ENCODE measurements at regions not wholly inside any gene's neighbourhood (a gene's known extent, or its start where the extent isn't known, plus 50 kb on each side); places are given as distances from the start of the nearest gene placed in this dataset.

DNA sequence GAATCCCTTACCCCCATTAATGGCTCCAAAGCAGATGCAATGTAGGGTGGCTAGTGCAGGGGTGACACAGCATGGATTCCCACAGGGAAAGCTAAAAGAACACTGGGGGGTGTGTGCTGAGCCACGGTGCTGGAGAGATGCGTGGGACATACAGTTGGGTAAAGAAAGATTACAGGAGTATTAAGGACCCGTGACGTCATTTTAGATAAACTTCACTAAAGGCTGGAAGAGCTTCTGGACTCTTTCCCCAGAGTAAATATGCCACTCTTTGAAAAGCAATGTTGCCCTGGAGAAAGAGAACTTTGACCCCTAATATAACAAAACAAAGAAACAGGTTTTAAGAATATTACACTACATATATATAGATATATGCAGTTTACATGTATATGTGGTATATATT lies 481.5 kb upstream of the VSTM2A start:
- no peak for TF ChIP-seq EZH2phosphoT487 (IDR thresholded peaks at IDR 0.05; ENCODE audit: borderline replicate concordance, low read length)
- TF ChIP-seq, protein P1, sequence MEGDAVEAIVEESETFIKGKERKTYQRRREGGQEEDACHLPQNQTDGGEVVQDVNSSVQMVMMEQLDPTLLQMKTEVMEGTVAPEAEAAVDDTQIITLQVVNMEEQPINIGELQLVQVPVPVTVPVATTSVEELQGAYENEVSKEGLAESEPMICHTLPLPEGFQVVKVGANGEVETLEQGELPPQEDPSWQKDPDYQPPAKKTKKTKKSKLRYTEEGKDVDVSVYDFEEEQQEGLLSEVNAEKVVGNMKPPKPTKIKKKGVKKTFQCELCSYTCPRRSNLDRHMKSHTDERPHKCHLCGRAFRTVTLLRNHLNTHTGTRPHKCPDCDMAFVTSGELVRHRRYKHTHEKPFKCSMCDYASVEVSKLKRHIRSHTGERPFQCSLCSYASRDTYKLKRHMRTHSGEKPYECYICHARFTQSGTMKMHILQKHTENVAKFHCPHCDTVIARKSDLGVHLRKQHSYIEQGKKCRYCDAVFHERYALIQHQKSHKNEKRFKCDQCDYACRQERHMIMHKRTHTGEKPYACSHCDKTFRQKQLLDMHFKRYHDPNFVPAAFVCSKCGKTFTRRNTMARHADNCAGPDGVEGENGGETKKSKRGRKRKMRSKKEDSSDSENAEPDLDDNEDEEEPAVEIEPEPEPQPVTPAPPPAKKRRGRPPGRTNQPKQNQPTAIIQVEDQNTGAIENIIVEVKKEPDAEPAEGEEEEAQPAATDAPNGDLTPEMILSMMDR (IDR thresholded peaks at IDR 0.05; ENCODE audit: low read depth, low read length, poor library complexity, severe bottlenecking): no peak
- H3K79me2 ChIP-seq (ENCODE audit: control insufficient read depth, low read length): no peaks in the 10 kb centered on the region
- no peak overlapping the region for H3K4me2 ChIP-seq (ENCODE audit: low read length)

DNA sequence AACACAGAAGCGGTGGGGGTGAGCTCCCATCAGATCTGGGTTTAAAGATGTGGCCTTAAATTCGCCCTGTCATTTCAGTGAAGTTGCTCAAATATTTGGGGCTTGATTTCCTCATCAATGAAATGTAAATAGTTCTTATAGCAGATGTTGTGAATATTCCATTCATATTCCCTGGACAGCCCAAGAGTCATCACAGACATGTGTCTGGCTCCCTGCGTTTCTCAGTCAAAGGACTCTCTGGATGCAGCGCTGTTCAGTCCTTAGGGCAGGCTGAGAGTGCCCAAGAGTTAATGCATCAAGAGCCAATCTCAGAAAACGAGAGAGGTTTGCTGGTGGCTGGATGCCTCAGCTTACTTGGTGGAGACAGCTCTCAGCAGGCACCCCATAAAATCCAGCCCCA lies 475.5 kb upstream of the VSTM2A start:
- no peak overlapping the region for H3K4me2 ChIP-seq (ENCODE audit: low read length)
- no peaks in the 10 kb centered on the region for H4K20me1 ChIP-seq (ENCODE audit: control insufficient read depth, insufficient read depth, low read depth, low read length)
- H3K9me3 ChIP-seq (ENCODE audit: control insufficient read depth, insufficient read depth, low read length): no peaks in the 10 kb centered on the region; the same call in 1 of the 2 replicates
- TF ChIP-seq, protein P1 (IDR thresholded peaks at IDR 0.05; ENCODE audit: low read depth, low read length, poor library complexity, severe bottlenecking): no peak
- no peak for TF ChIP-seq EZH2phosphoT487 (IDR thresholded peaks at IDR 0.05; ENCODE audit: borderline replicate concordance, low read length)
- no peak overlapping the region for H3K4me3 ChIP-seq (ENCODE audit: low read length)
- H3F3A ChIP-seq (ENCODE audit: control insufficient read depth, insufficient read depth): no peaks in the 10 kb centered on the region
- no peaks in the 10 kb centered on the region for H3K79me2 ChIP-seq (ENCODE audit: control insufficient read depth, low read length)
- H3K9me2 ChIP-seq (replicated peaks; ENCODE audit: control insufficient read depth, low read length): no peaks in the 10 kb centered on the region
- H3K36me3 ChIP-seq (ENCODE audit: control insufficient read depth, low read length): no peaks in the 10 kb centered on the region
- no peaks in the 10 kb centered on the region for H3K27me3 ChIP-seq (ENCODE audit: control insufficient read depth, low read length)
- H3K27ac ChIP-seq (ENCODE audit: low read depth, low read length): no peak overlapping the region
- H3K4me1 ChIP-seq (ENCODE audit: control insufficient read depth, low read length): no peaks in the 10 kb centered on the region

More for the DNA sequence above, 481.5 kb upstream of the VSTM2A start:
- no peaks in the 10 kb centered on the region for H3K36me3 ChIP-seq (ENCODE audit: control insufficient read depth, low read length)
- H3K9me2 ChIP-seq (replicated peaks; ENCODE audit: control insufficient read depth, low read length): no peaks in the 10 kb centered on the region
- no peak overlapping the region for H3K27ac ChIP-seq (ENCODE audit: low read depth, low read length)
- no peaks in the 10 kb centered on the region; the same call in 1 of the 2 replicates for H3K9me3 ChIP-seq (ENCODE audit: control insufficient read depth, insufficient read depth, low read length)
- no peaks in the 10 kb centered on the region for H4K20me1 ChIP-seq (ENCODE audit: control insufficient read depth, insufficient read depth, low read depth, low read length)
- no peak overlapping the region for H3K4me3 ChIP-seq (ENCODE audit: low read length)
- H3F3A ChIP-seq (ENCODE audit: control insufficient read depth, insufficient read depth): no peaks in the 10 kb centered on the region
- no peaks in the 10 kb centered on the region for H3K27me3 ChIP-seq (ENCODE audit: control insufficient read depth, low read length)
- no peaks in the 10 kb centered on the region for H3K4me1 ChIP-seq (ENCODE audit: control insufficient read depth, low read length)

DNA sequence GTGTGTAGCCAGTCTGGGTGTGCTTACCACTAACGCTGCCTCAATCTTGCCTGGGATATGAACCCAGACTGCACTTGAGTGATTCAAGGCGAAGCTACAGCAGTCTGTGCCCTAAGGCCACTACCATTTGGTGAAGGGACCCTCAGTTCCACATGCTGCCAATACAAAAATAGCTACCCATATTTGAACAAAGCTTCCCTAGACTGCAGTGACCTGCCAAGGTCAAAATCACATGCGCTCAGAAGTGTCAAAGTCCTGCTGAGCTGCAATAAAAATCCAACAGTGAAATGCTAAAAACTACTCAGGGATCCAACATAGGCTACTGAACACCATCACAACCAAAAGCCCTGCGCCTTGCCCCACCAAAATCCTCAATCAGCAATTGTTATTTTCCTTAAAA lies 472.3 kb upstream of the VSTM2A start:
- H3K9me2 ChIP-seq (replicated peaks; ENCODE audit: control insufficient read depth, low read length): no peaks in the 10 kb centered on the region
- no peaks in the 10 kb centered on the region for H3F3A ChIP-seq (ENCODE audit: control insufficient read depth, insufficient read depth)
- H3K27me3 ChIP-seq (ENCODE audit: control insufficient read depth, low read length): no peaks in the 10 kb centered on the region
- no peak overlapping the region for H3K4me2 ChIP-seq (ENCODE audit: low read length)
- H4K20me1 ChIP-seq (ENCODE audit: control insufficient read depth, insufficient read depth, low read depth, low read length): no peaks in the 10 kb centered on the region
- no peaks in the 10 kb centered on the region for H3K36me3 ChIP-seq (ENCODE audit: control insufficient read depth, low read length)
- TF ChIP-seq, protein P1 (IDR thresholded peaks at IDR 0.05; ENCODE audit: low read depth, low read length, poor library complexity, severe bottlenecking): no peak
- TF ChIP-seq EZH2phosphoT487 (IDR thresholded peaks at IDR 0.05; ENCODE audit: borderline replicate concordance, low read length): no peak
- no peak overlapping the region for H3K27ac ChIP-seq (ENCODE audit: low read depth, low read length)
- no peak overlapping the region for H3K4me3 ChIP-seq (ENCODE audit: low read length)
- H3K79me2 ChIP-seq (ENCODE audit: control insufficient read depth, low read length): no peaks in the 10 kb centered on the region
- no peaks in the 10 kb centered on the region for H3K4me1 ChIP-seq (ENCODE audit: control insufficient read depth, low read length)
- H3K9me3 ChIP-seq (ENCODE audit: control insufficient read depth, insufficient read depth, low read length): no peaks in the 10 kb centered on the region; the same call in 1 of the 2 replicates

Data from DOHH2 (cell line).